Fibroblast of pulmonary artery (primary cell): ENCODE measurements at regions not wholly inside any gene's neighbourhood (a gene's known extent, or its start where the extent isn't known, plus 50 kb on each side); places are given as distances from the start of the nearest gene placed in this dataset.

ENCODE experiments used
- DNase-seq: peaks from one replicate; pipeline ENCODE4 v3.0.0-alpha.2; 2010; ENCODE audit warnings: low read depth
- H3K4me3 ChIP-seq: replicated peaks from 2 replicates; pipeline ENCODE4 v1.5.1; 2011; ENCODE audit warnings: low read depth, mild to moderate bottlenecking, control low read depth, low read length, moderate library complexity
- CTCF ChIP-seq: IDR thresholded peaks from 2 replicates; pipeline ENCODE4 v1.5.1; 2011; ENCODE audit warnings: mild to moderate bottlenecking, control low read depth, low read length, inconsistent platforms; ENCODE audit errors: missing control alignments

- DNase-seq: no peak
- TF ChIP-seq CTCF: no peak
- no peak overlapping the region for H3K4me3 ChIP-seq
Observed at GRCh38 chrX:39199429-39199828, 398.2 kb downstream of the MID1IP1 start.

- no peak for TF ChIP-seq CTCF
- DNase-seq: no peak
- no peak overlapping the region for H3K4me3 ChIP-seq
Observed at GRCh38 chrX:39201305-39201990, 400.2 kb downstream of the MID1IP1 start.

GRCh38 chrX:39202641-39203040 is 401.4 kb downstream of the MID1IP1 start:
- DNase-seq: no peak
- TF ChIP-seq CTCF: no peak
- H3K4me3 ChIP-seq: no peak overlapping the region

GRCh38 chrX:39203427-39203826 is 402.2 kb downstream of the MID1IP1 start:
- no peak overlapping the region for H3K4me3 ChIP-seq
- no peak for DNase-seq
- no peak for TF ChIP-seq CTCF

- no peak for TF ChIP-seq CTCF
- no peak for DNase-seq
Observed at GRCh38 chrX:39204353-39204752, 403.1 kb downstream of the MID1IP1 start.

GRCh38 chrX:39204945-39205344 is 403.7 kb downstream of the MID1IP1 start:
- no peak for DNase-seq
- no peak overlapping the region for H3K4me3 ChIP-seq
- TF ChIP-seq CTCF: no peak

More at GRCh38 chrX:39204353-39204752, 403.1 kb downstream of the MID1IP1 start:
- no peak overlapping the region for H3K4me3 ChIP-seq

- H3K4me3 ChIP-seq: no peak overlapping the region
- TF ChIP-seq CTCF: no peak
- no peak for DNase-seq
Observed at GRCh38 chrX:39205467-39205866, 404.2 kb downstream of the MID1IP1 start.
